Prostate gland (tissue), 2 donors: ENCODE measurements at regions not wholly inside any gene's neighbourhood (a gene's known extent, or its start where the extent isn't known, plus 50 kb on each side); places are given as distances from the start of the nearest gene placed in this dataset.

Experiments
- DNase-seq: peaks from one replicate; pipeline ENCODE4 v3.0.0-alpha.2; 2019; ENCODE audit warnings: low spot score
- H3K27ac ChIP-seq, 2 donors: fragments of 200-600 bp; sonication (generic); 2 replicates each; pipeline ENCODE4 v1.5.1; 2017 to 2019
- H3K27me3 ChIP-seq: fragments of 200-600 bp; sonication (generic); replicated peaks from 2 replicates; pipeline ENCODE4 v1.5.1; 2019; ENCODE audit not compliant: insufficient read depth
- H3K36me3 ChIP-seq, 2 donors: fragments of 200-600 bp; sonication (generic); 1 replicate in 1 of 2; 2 replicates in 1 of 2; pipeline versions ENCODE4 v1.5.1 to v1.8.1; 2017 to 2019
- H3K4me1 ChIP-seq: fragments of 200-600 bp; sonication (generic); replicated peaks from 2 replicates; pipeline ENCODE4 v1.5.1; 2019
- H3K4me3 ChIP-seq, 2 donors: fragments of 200-600 bp; sonication (generic); 2 replicates each; pipeline ENCODE4 v1.5.1; 2017 to 2019
- H3K9me3 ChIP-seq: fragments of 200-600 bp; sonication (generic); 2 replicates; pipeline ENCODE4 v1.5.1; 2017
- POLR2A ChIP-seq: fragments of 450-650 bp; IDR thresholded peaks from one replicate; pipeline ENCODE4 v1.6.1; 2016; ENCODE audit warnings: antibody characterized with exemption, mild to moderate bottlenecking
- POLR2AphosphoS5 ChIP-seq: sonication (generic); formaldehyde crosslinking; IDR thresholded peaks from one replicate; pipeline ENCODE4 v1.6.1; 2017; ENCODE audit warnings: antibody characterized with exemption
- WGBS: methylation state at CpG from one replicate; pipeline ENCODE4 v1.1.5; 2018; 5-methylcytosine and 5-hydroxymethylcytosine counted together
- intact Hi-C: fragments of 100-400 bp; cut with DNase I; formaldehyde crosslinking; loops from one replicate; pipeline ENCODE4 v1.14.2; 2022
- TF ChIP-seq, protein P1 (sequence below), 4 experiments: fragments of 200-600 bp in 2 of 4; fragments of 450-650 bp in 2 of 4; sonication (generic) in 2 of 4; IDR thresholded peaks; 1 replicate in 3 of 4; 2 replicates in 1 of 4; pipeline ENCODE4 v1.5.1; 2016 to 2019; ENCODE audit warnings: antibody characterized with exemption in 4 of 4, mild to moderate bottlenecking in 2 of 4, moderate library complexity in 2 of 4

DNA sequence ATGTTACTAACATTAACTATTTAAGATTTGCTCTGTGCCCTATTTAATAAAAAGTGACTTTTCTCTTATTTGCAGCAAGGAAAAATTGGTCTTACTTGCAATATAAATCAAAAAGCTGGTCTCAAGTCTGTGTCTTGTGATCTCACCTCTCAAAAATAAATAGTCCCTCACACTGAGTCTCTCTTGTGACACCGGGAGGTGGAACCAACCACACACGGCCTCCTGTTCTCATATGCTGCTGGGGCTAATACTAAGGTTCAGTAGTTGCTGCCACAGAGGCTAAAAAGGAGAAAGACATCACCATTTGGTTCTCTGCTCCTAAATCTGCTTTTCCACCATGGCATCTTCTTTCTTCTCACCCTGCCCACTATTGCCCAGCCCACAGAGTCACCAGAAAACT is 175.8 kb upstream of the FTMT start:
- 55% methylated on average over 2 of the region's 2 CpGs for WGBS
- intact Hi-C loops = no loop called here

DNA sequence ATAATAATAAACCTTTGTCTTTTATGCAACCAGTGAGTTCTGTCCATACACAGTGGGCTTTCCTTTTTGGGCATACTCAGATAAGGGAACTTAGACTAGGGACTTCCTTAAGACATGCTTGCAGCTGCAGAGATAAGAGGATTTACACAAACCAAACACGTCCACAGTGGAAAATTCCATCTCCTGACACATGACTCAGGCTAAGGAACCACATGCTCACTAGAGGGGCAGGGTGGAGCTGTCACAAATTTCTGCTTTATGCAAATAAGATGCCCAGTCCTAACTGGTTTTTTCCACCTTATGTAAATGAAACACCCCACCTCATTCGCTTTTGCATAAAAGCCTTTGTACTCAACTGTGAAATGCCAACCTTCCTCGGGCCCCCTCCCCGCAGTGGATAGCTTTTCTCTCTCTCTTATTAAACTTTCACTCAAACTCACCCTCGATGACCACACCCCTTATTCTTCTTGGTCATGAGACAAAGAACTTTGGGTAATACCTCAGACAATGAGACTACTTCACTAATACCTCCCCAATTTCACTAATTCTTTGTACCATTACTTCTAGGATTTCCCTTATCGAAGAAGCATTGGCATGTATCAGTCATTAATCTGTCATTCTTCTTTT is 170.3 kb upstream of the FTMT start:
- H3K9me3 ChIP-seq = no peaks in the 10 kb centered on the region
- intact Hi-C loops = no loop called here
- DNase-seq = no peak
- TF ChIP-seq, protein P1, sequence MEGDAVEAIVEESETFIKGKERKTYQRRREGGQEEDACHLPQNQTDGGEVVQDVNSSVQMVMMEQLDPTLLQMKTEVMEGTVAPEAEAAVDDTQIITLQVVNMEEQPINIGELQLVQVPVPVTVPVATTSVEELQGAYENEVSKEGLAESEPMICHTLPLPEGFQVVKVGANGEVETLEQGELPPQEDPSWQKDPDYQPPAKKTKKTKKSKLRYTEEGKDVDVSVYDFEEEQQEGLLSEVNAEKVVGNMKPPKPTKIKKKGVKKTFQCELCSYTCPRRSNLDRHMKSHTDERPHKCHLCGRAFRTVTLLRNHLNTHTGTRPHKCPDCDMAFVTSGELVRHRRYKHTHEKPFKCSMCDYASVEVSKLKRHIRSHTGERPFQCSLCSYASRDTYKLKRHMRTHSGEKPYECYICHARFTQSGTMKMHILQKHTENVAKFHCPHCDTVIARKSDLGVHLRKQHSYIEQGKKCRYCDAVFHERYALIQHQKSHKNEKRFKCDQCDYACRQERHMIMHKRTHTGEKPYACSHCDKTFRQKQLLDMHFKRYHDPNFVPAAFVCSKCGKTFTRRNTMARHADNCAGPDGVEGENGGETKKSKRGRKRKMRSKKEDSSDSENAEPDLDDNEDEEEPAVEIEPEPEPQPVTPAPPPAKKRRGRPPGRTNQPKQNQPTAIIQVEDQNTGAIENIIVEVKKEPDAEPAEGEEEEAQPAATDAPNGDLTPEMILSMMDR (IDR thresholded peaks at IDR 0.05) = no peak
- no peak for TF ChIP-seq POLR2A
- no peak for TF ChIP-seq POLR2AphosphoS5
- no peaks in the 10 kb centered on the region for H3K36me3 ChIP-seq
- H3K27ac ChIP-seq = no peak overlapping the region
- no peaks in the 10 kb centered on the region for H3K4me1 ChIP-seq
- H3K4me3 ChIP-seq = no peak overlapping the region
- WGBS = 84% methylated on average over 6 of the region's 6 CpGs
- H3K27me3 ChIP-seq = no peaks in the 10 kb centered on the region

More for the DNA sequence above, 175.8 kb upstream of the FTMT start:
- DNase-seq = no peak
- TF ChIP-seq POLR2AphosphoS5 = no peak
- TF ChIP-seq, protein P1 (IDR thresholded peaks at IDR 0.05) = no peak
- no peak for TF ChIP-seq POLR2A
- Histone ChIP-seq H3K36me3 (no peaks in the 10 kb centered on the region), H3K27ac (no peak overlapping the region), H3K9me3 (no peaks in the 10 kb centered on the region), H3K4me3 (no peak overlapping the region), H3K27me3 (no peaks in the 10 kb centered on the region), H3K4me1 (no peaks in the 10 kb centered on the region)

- intact Hi-C loops = no loop called here
- DNase-seq = no peak
- TF ChIP-seq, protein P1 (IDR thresholded peaks at IDR 0.05) = no peak
- TF ChIP-seq POLR2AphosphoS5 = no peak
- no peak for TF ChIP-seq POLR2A
- H3K27me3 ChIP-seq = no peaks in the 10 kb centered on the region
- no peak overlapping the region for H3K27ac ChIP-seq
- 68% methylated on average over 1 of the region's 1 CpG for WGBS
- H3K4me3 ChIP-seq = no peak overlapping the region
- no peaks in the 10 kb centered on the region for H3K36me3 ChIP-seq
- H3K9me3 ChIP-seq = no peaks in the 10 kb centered on the region
- H3K4me1 ChIP-seq = no peaks in the 10 kb centered on the region
Measured at GRCh38 chr5:121688126-121688525, 163.6 kb upstream of the FTMT start.

- no peaks in the 10 kb centered on the region for H3K27me3 ChIP-seq
- WGBS = 93% methylated on average over 2 of the region's 2 CpGs
- H3K36me3 ChIP-seq = no peaks in the 10 kb centered on the region
- no peak for DNase-seq
- H3K27ac ChIP-seq = no peak overlapping the region
- no peak overlapping the region for H3K4me3 ChIP-seq
- no peaks in the 10 kb centered on the region for H3K4me1 ChIP-seq
- TF ChIP-seq, protein P1 (IDR thresholded peaks at IDR 0.05) = no peak
- no peak for TF ChIP-seq POLR2AphosphoS5
- no peak for TF ChIP-seq POLR2A
- intact Hi-C loops = no loop called here
- H3K9me3 ChIP-seq = no peaks in the 10 kb centered on the region
Measured at GRCh38 chr5:121688781-121689180, 162.9 kb upstream of the FTMT start.

GRCh38 chr5:121691478-121691877 is 160.2 kb upstream of the FTMT start:
- intact Hi-C loops = no loop called here
- no peaks in the 10 kb centered on the region for H3K27me3 ChIP-seq
- no peaks in the 10 kb centered on the region for H3K4me1 ChIP-seq
- no peaks in the 10 kb centered on the region for H3K36me3 ChIP-seq
- H3K4me3 ChIP-seq = no peak overlapping the region
- TF ChIP-seq POLR2A = no peak
- no peak for TF ChIP-seq POLR2AphosphoS5
- TF ChIP-seq, protein P1 (IDR thresholded peaks at IDR 0.05) = no peak
- H3K27ac ChIP-seq = no peak overlapping the region
- H3K9me3 ChIP-seq = no peaks in the 10 kb centered on the region
- DNase-seq = no peak
